ENCODE measurements at regions not wholly inside any gene's neighbourhood (a gene's known extent, or its start where the extent isn't known, plus 50 kb on each side); places are given as distances from the start of the nearest gene placed in this dataset.
"Not testable (repeated sequence)": the region's sequence is repeated elsewhere in the genome, so short reads cannot be mapped to it uniquely, and the experiment has no call there.

- DNase-seq (ENCODE audit: low spot score): no peak
Measured at GRCh38 chr12:91667694-91668093, 478.0 kb downstream of the BTG1 start.

- DNase-seq (ENCODE audit: low spot score): no peak
Measured at GRCh38 chr12:91663744-91664143, 481.1 kb upstream of the DCN start.

- DNase-seq (ENCODE audit: low spot score): no peak
Measured at GRCh38 chr12:91663310-91663709, 480.7 kb upstream of the DCN start.

- DNase-seq (ENCODE audit: low spot score): no peak
Measured at GRCh38 chr12:91662021-91662420, 479.4 kb upstream of the DCN start.

GRCh38 chr12:91657032-91657431, 474.4 kb upstream of the DCN start:
- no peak for DNase-seq (ENCODE audit: low spot score)

GRCh38 chr12:91655966-91656365, 473.3 kb upstream of the DCN start:
- DNase-seq (ENCODE audit: low spot score): no peak

- DNase-seq (ENCODE audit: low spot score): no peak
Measured at GRCh38 chr12:91654087-91654486, 471.5 kb upstream of the DCN start.

- no peak for DNase-seq (ENCODE audit: low spot score)
Measured at GRCh38 chr12:91651728-91652127, 469.1 kb upstream of the DCN start.

GRCh38 chr12:91643763-91644162, 461.1 kb upstream of the DCN start:
- DNase-seq (ENCODE audit: low spot score): no peak

- no peak for DNase-seq (ENCODE audit: low spot score)
Measured at GRCh38 chr12:91640021-91640420, 457.4 kb upstream of the DCN start.

GRCh38 chr12:91639327-91639726, 456.7 kb upstream of the DCN start:
- no peak for DNase-seq (ENCODE audit: low spot score)

GRCh38 chr12:91637789-91638624, 455.4 kb upstream of the DCN start:
- no peak for DNase-seq (ENCODE audit: low spot score)

GRCh38 chr12:91636721-91637120, 454.1 kb upstream of the DCN start:
- no peak for DNase-seq (ENCODE audit: low spot score)

- not testable (repeated sequence) for DNase-seq (ENCODE audit: low spot score)
Measured at GRCh38 chr12:91634386-91634713, 451.7 kb upstream of the DCN start.

GRCh38 chr12:91633734-91634357, 451.2 kb upstream of the DCN start:
- DNase-seq (ENCODE audit: low spot score): no peak

- no peak for DNase-seq (ENCODE audit: low spot score)
Measured at GRCh38 chr12:91633206-91633605, 450.6 kb upstream of the DCN start.

GRCh38 chr12:91632042-91632786, 449.6 kb upstream of the DCN start:
- DNase-seq (ENCODE audit: low spot score): no peak

GRCh38 chr12:91630596-91631293, 448.1 kb upstream of the DCN start:
- DNase-seq (ENCODE audit: low spot score): no peak

GRCh38 chr12:91630083-91630482, 447.5 kb upstream of the DCN start:
- no peak for DNase-seq (ENCODE audit: low spot score)

- DNase-seq (ENCODE audit: low spot score): no peak
Measured at GRCh38 chr12:91629440-91629839, 446.8 kb upstream of the DCN start.

GRCh38 chr12:91628656-91629055, 446.0 kb upstream of the DCN start:
- DNase-seq (ENCODE audit: low spot score): no peak

- no peak for DNase-seq (ENCODE audit: low spot score)
Measured at GRCh38 chr12:91627225-91627624, 444.6 kb upstream of the DCN start.

- no peak for DNase-seq (ENCODE audit: low spot score)
Measured at GRCh38 chr12:91622981-91623380, 440.4 kb upstream of the DCN start.

Measured in RKO (cell line).